GM18517 (cell line): ENCODE measurements at regions not wholly inside any gene's neighbourhood (a gene's known extent, or its start where the extent isn't known, plus 50 kb on each side); places are given as distances from the start of the nearest gene placed in this dataset.
A peak's percentile ranks its signal among the peaks of the same experiment; 100 is the strongest.

Experiments
- ATAC-seq: cut with Tn5 transposase; IDR thresholded peaks from one replicate; pipeline ENCODE4 v1.9.1; 2021; ENCODE audit warnings: mild to moderate bottlenecking, moderate library complexity; ENCODE audit not compliant: unreplicated experiment

- ATAC-seq = no peak
Observed at GRCh38 chr3:30201715-30202114, 404.7 kb upstream of the TGFBR2 start.

DNA sequence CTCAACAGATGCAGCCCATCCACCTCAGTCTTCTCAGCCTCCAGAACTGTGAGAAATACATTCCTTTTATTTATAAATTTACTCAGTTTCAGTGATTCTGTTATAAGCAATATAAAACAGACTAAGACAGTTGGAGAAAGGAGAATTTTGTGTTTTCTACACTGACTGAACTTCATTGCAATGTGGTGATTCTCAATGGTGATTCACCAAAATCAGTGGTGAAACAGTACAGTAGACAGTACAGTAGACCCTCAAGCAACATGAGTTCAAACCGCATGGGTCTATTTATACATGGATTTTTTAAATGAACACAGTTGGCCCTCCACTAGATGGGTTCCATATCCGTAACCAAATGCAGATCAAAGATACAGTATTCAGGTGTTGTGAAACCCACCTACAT is 403.1 kb upstream of the TGFBR2 start:
- ATAC-seq = no peak

GRCh38 chr3:30204126-30204525 is 402.3 kb upstream of the TGFBR2 start:
- ATAC-seq = no peak

DNA sequence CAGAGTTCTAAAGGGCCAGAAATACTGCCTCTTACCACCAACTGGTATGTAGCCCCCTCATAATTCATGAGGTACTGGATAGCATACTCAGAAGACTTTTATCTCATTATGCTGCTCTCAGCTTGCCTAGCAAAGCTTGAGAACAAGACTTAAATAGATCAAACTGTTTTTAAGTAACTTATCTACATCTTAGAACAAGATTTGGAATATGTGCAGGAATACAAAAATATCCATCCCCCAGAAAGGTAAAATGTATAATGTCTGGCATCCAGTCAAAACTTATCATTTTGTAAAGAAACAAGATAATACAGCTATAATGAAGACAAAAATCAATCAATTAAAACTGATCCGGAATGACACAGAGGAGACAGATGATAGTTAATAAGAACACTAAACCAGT is 400.4 kb upstream of the TGFBR2 start:
- no peak for ATAC-seq

DNA sequence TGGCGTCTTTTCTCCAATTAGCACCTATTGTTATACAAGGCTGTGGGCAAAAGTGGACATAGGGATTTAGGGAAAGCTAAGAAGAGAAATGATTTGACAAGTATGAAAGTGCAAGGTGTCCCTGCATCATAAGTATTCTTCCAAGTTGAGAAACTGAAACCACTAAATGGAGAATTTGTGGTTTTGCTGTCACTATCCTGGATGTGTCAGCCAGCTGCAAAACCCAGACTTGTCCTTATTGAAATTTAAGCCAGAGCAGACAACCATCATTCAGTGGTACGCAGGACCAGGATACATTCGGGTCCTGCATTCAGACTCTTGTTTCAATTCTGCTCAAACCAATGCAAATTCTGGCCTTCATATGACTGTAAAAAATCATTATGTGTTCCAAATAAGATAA is 384.8 kb upstream of the TGFBR2 start:
- no peak for ATAC-seq

GRCh38 chr3:30222441-30222840 is 384.0 kb upstream of the TGFBR2 start:
- no peak for ATAC-seq

- no peak for ATAC-seq
Observed at GRCh38 chr3:30225021-30225420, 381.4 kb upstream of the TGFBR2 start.

- no peak for ATAC-seq
Observed at GRCh38 chr3:30226601-30227151, 379.7 kb upstream of the TGFBR2 start.

DNA sequence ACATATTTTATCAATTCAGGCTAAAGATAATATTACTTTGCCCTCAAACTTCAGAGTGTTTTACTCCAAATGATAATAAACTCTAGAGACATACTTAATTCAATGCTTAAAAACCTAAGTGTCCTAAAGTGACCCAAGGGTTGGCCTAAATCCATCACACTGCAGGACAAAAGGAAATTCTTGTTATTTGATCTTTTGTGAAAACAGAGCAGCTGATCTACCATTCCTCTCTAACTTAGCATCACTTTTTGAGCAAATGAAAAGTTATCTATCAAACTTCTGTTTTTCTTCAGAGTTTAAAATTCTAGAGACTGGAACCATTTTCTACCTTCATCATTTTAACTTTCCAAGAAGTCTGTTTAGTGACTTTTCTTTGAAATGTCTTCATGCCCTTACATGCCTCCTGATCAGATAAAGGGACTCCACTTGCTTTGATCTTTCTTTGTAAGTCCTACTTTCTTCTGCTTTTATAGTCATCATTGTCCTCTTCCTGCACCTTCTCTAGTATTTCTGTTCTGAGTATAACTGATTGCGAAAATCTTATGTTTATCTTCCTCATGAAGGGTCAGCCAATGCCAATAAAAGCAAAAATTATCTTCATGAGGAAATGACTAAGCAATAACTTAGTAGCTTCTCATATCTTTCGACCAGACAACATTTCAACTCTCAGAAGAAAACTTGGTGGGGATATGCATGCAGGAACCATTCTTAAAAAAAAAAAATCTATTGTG is 378.7 kb upstream of the TGFBR2 start:
- ATAC-seq = no peak

- no peak for ATAC-seq
Observed at GRCh38 chr3:30228302-30228631, 378.1 kb upstream of the TGFBR2 start.

GRCh38 chr3:30231277-30232141 is 374.9 kb upstream of the TGFBR2 start:
- ATAC-seq = no peak

DNA sequence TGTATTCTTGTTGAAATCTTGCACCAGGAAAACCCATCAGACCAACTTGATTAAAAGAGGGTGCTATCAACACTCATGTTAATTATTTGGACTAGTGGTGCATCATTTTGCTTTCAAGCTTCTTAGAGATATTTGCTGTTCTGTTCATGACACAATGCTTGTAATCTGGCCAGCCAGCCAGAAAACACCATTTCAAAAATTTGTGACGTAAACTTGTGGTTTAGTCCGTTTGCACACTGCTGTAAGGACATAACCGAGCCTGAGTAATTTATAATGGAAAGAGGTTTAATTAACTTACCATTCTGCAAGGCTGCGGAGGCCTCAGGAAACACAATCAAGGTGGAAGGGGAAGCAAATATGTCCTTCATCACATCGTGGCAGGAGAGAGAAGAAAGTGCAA is 374.3 kb upstream of the TGFBR2 start:
- ATAC-seq = no peak

DNA sequence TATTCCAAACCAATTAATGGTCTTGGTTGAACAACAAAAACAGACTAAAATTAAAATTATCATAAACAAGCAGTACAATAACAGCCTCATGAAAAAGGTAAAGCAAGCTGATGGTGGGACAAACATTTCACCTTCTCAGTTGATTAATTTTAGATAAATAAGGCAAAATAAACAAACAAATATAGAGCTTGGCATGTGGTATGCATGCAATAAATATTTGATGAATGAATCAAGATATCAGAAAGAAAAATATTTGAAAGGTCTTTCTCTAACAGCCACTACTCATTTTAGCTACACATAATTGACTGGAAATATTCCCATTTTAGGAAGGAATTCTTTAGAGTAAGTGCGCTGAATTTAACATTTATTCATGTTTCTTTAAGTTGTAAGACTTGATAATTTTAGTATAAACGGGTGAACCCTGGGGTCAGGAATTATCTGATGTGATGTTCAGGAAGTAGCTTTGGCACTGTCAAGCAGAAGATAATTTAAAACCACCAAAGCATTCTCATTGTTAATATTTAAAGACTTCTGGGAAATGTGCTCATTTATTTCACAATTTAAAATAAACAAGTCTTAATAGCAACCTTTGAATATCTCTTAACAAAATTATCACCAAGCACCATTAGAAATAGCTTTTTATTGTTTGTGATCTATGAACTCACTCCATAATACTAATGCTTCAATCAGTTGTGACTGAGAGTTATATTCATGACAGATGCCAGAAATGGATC is 372.3 kb upstream of the TGFBR2 start:
- no peak for ATAC-seq

GRCh38 chr3:30236011-30236410 is 370.4 kb upstream of the TGFBR2 start:
- no peak for ATAC-seq

GRCh38 chr3:30241721-30242120 is 364.7 kb upstream of the TGFBR2 start:
- no peak for ATAC-seq

DNA sequence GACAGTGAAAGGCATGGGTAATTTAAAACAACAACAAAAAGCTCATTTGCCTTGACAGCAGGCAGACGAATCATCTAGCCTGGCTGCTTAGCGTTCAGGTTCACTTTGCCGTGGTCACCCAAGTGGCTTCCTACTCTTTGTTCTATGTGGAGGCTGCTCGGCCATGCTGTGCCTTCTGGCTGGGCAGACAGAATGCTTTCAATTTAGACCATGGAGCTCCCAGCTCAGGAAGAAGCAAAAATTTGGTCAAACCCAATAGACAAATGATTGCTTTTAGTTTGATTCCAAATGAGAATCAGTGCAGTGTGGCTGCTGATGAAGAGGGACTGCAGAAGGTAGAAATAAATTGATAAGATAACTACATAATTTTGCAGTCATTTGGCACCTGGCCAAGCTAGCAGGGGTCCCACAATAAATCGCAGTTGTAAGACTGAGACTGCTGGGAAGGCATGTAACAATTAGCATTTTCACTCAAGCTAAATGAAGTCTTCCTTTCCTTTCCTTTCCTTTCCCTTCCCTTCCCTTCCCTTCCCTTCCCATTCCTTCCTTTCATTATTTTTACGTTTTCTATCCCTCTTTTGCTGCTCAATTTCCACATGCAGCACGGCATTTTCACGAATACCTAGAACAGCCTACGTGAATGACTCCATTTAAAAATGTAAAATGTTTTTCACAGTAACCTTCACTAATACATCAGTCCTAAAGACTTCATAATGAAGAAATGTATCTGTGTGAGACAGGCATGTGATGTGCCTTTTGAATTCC is 360.4 kb upstream of the TGFBR2 start:
- ATAC-seq = no peak

DNA sequence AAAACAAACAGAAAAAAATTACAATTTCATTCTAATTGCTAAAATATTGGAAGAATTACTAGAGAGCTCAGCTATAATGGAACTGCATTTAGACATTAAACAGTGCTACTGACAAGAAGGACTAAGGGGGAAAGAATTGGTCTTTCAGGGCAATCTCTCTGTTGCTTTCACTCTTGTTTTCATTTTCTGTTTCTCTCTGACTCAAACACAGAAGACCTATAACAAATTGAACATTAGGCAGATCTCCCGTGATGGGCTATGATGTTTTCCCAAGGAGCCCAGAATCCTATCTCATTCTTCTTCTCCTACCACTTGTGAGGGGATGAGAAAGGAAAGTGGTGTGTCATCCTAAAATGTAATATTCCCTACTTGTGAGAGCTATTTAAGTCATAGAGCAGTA is 358.0 kb upstream of the TGFBR2 start:
- ATAC-seq = peak; percentile 96

- no peak for ATAC-seq
Observed at GRCh38 chr3:30252474-30252873, 353.9 kb upstream of the TGFBR2 start.

DNA sequence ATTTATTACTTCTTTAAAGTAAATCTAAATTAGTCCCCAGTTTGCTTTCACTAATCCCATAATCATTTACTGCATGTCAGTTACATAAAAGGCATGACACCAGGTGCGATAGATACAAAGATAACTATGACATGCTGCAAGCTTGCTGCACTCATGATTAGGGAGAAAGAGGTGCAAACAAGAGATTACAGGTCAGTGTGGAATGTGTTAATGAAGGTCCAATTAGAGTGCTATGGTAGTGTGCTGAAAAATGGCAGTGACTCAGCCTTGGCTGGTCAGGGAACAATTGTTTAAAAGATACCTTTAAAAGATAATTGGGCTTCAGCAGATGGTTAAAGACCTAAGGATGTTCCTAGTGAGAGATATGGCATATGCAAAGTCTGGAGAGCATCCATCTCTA is 352.6 kb upstream of the TGFBR2 start:
- no peak for ATAC-seq

GRCh38 chr3:30256474-30256873 is 349.9 kb upstream of the TGFBR2 start:
- ATAC-seq = no peak
